ENCODE measurements at regions not wholly inside any gene's neighbourhood (a gene's known extent, or its start where the extent isn't known, plus 50 kb on each side); places are given as distances from the start of the nearest gene placed in this dataset.

DNA sequence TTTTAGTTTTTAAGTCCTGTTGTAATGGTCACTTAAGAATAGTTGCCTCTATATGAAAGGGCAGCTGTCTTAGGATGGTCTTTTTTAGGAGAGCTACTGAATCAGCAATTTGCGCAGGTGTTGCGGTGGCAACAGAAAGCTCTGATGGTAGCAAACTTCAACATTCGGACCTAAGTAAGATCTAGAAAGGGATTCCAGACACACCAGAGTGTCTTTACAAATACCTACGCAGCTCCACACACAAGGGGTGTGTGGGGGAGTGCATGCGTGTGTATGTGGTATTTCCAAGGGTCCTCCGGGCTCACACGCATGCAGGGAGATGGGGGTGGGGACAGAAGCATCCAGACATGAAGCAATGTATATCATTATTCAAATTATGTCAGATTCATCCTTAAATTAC lies 438.6 kb upstream of the MGMT start:
- DNase-seq (ENCODE audit: low read depth in 1 of 2, low spot score in 1 of 2), result no peak

DNA sequence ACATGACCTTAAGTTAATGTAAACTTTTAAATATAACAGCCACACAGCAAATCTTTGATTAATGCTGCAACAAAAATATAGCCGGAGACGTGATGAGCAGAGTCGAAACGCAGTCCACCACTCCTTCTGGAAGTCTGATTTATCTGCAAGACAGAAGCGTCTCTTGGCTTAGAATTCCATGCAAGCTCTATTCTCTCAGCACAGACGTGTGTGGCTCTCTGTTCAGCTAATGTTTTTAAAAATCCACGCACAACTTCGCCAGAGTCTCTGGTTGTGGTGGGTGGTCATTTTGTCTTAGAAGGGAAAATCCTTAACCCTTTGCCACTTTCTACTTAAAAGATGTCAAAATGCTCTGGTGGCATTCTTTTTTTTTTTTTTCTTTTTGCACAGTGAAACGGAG lies 438.0 kb upstream of the MGMT start:
- DNase-seq (ENCODE audit: low read depth in 1 of 2, low spot score in 1 of 2), result no peak

DNA sequence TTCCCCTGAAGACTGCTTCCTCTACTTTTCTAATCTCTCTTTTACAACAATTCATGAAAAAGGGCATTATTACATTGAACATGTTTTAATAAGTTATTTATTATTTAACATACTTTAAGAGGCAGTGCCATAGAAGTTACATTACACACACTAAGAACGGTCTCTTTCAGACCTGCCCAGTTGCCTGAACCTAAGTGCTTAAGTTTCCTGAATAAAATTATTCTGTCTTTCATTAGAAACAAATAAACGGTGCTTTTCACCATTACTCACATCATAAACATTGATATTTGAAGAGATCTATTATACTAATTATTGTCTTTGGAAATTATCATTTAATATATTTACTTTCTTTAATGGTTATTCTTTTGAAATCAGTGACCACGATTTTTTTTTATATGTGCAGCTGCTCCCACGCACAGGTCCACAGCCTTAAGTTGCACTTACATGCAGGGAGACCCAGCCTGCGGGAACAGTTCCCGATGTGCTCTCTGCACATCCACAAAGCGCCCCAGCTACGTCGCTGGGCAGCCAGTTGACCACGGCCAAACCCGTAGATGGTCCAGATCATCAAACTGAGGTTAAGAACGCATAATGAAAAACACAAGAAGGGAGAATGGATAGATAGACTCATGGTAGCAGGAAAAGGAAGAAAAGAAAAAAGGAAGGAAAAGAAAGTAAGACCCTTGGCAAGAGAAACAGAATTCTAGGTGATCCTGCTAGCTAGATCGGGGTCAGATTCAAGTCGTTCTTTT lies 437.0 kb upstream of the MGMT start:
- DNase-seq (ENCODE audit: low read depth in 1 of 2, low spot score in 1 of 2), result no peak

DNA sequence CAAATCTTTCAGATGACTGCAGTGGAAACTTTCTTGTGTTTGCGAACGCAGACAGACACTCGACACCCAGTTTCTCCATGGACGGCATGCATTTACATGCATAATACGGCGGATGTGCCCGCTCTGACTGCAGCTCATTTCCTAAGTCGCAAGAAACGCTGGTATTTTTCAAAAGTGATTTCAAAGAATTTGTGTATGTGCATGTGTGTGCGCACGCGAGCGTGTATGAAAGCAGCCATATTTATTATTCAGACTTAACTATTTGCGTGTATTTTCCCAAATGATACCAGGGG lies 436.5 kb upstream of the MGMT start:
- DNase-seq (ENCODE audit: low read depth in 1 of 2, low spot score in 1 of 2), result no peak

DNA sequence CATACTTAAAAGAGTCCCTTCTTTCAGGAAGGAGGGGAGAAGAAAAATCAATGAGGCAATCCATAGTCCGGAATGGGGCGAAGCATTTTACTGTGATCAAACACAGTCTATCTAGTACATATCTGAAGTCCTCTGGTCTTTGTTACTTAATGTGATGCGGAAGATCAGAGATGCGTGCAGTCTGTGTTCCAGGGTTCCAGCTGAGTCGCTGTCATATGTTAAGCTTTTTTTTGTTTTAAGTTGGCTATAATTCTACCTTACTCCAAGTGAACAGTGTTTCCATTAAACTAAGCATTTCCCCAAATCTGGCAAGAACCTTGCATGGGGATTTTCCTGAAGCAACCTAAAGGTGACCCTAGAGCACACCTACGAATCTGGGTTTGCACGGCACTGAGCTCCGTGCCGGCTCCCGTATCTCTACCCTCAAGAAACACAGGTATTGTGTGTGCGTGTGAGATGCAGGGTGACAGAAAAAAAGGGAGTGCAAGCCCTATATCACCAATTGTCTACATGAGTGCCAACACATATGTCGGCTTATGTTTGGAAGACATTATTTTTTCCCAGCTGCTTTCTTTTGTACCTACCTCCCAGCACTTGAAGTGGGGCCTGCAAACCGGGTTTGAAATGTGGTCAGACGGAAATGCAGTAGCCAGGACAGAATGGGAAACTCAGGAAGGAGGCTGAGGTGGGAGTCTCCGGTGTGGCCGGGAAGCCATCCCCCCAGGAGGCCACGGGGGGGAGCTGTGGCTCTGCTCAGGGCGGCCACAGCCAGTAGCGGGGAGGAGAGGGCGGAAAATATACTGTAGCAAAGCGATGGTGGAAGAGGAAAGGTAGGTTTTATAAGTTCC lies 435.8 kb upstream of the MGMT start:
- DNase-seq (ENCODE audit: low read depth in 1 of 2, low spot score in 1 of 2), result peak in 1 of 2 donors; percentile 41

DNA sequence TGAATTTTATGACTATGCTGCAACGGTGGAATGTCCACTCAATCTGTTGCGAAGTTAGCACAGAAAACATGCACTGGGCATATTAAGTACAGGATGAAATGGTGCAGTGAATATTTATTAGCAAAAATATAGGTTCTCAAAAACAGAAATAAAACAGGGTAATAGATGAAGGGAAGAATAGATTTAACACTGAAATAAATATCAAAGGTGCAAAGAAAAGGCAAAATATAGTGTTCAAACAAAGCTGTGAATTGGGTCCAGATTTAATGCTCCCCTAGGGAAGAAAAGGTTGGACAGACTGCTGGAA lies 435.2 kb upstream of the MGMT start:
- no peak for DNase-seq (ENCODE audit: low read depth in 1 of 2, low spot score in 1 of 2)

DNA sequence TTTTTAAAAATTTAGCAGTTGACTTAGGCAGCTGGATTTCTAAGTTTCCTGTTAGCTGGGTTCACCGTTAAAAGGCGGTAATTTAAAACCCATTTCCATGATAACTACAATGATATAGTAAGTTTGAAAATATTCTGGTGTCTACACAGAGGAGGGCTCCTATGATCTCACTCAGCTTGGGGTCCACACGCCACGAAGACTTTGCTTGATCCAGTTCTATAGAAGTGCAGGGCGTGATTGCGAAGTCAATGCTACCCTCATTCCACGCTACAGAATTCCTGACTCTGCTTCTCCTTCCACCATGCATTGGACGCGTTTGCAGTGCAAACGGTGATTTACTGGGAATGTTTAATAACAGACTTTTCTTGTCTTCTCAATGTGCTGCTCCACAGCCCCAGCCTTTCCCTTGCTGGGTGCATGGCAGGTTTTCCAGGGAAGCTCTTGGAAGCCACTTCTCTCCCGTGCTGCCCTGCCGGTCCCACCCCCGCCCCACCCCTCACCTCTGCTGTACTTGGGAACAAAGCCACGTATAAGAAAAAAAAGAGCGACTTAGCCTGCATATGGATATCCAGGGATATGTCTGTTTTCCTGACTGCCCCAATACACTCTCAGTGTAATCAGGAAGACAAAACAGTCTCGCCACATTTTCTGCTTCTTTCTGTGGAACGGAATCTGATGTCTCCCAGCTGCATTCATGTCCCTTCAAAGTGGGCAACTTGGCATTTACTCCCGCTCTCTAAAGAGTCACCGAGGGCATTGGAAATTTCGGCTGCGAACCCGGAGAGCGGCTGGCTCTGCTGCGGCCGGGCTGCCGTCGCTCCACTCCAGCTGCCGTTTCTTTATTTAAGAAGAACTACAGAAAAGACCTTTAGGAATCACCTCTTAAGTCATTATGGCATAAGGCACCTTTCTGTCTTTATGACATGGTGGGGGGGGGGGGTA lies 434.4 kb upstream of the MGMT start:
- no peak for DNase-seq (ENCODE audit: low read depth in 1 of 2, low spot score in 1 of 2)

DNA sequence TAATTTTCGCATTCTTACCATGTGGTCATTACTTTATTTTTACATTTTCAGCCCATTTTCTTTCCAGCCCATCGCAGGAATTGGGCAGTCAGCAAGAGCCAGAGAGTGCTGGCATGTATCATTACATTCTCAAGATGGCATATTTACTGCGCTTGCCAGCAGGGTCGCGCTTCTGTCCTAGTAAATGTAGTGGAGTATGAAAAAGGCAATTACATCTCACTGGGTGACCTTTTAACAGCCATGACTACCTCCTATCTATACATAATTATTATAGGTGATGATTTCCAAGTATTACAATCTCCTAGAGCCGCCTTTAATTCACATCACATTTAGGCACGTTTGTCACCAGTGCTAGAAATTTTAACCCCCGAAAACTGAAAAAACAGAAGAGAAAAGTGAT lies 433.7 kb upstream of the MGMT start:
- DNase-seq (ENCODE audit: low read depth in 1 of 2, low spot score in 1 of 2), result no peak

DNA sequence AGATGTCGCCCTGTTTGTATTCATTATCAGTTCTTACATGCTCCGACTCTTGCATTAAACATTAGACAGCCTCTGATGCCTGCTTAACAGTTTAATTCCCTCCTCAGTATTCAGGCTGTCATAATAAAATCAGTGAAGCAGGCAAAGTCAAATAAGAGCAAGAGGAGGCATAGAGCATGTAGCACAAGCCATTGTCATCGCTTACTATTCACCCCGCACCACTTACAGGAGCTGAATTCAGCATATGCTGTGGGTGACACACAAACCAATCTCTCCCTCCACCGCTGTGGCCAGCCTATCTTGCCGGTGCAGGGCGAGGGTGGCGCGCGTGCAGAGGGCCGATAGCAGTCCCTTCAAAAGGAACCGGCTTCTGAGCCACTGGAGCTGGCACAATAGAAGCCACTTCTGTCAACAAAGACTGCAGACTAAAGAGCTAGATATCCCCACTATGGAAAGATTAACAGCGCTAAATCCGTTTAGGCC lies 433.2 kb upstream of the MGMT start:
- no peak for DNase-seq (ENCODE audit: low read depth in 1 of 2, low spot score in 1 of 2)

DNA sequence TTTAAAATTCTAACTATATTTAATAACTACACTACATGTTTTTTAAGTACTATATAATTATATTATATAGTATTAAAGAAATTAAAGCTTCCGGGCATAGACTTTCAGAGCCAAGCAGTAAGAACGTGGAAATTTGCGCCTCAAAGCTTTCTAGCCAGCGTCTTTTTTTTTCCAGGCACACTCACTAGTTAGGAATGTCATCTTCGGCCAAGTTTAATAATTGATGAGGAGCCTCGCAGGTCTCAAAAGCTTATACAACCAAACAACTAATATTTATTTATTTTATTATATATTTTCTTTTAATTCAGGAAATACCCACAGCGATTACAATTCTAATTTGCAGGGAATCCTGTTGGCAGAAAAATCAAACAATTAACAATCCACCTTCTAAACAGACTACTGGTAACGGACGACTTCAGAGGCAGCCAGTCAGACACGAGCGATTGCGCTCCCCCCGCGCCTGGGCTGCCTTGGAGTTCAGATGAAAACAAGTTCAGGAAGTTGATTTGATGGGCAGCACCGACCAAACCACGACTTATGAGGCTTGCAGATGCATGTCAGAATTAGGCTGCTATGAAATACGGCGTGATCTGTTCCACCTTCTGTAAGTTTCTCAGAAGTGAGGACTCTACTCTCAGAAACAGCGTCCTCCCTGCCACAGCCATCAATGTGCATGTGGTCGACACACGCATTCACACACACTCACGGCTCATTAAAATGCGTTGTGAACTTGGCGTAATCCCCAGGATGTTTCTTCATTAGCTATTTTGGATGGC lies 431.8 kb upstream of the MGMT start:
- DNase-seq (ENCODE audit: low read depth in 1 of 2, low spot score in 1 of 2), result no peak

DNA sequence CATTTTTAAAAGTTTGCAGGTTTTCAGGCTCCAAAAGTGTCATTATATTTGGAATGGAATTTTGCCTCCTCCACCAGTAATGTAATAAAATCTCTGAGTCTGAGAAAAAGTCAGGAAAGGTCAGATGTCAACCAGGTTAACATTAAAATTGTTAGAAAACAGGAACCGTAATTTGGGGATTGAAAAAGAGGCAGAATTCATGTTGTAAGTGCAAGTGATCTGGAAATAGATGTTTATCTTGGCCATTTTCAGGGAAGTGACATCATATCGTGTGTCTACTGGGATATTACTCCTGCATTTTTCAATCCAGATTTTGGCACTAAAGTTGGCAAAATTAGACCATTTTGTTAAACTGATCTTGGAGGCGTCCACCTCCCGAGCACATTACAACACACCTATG lies 428.5 kb upstream of the MGMT start:
- DNase-seq (ENCODE audit: low read depth in 1 of 2, low spot score in 1 of 2), result no peak

DNA sequence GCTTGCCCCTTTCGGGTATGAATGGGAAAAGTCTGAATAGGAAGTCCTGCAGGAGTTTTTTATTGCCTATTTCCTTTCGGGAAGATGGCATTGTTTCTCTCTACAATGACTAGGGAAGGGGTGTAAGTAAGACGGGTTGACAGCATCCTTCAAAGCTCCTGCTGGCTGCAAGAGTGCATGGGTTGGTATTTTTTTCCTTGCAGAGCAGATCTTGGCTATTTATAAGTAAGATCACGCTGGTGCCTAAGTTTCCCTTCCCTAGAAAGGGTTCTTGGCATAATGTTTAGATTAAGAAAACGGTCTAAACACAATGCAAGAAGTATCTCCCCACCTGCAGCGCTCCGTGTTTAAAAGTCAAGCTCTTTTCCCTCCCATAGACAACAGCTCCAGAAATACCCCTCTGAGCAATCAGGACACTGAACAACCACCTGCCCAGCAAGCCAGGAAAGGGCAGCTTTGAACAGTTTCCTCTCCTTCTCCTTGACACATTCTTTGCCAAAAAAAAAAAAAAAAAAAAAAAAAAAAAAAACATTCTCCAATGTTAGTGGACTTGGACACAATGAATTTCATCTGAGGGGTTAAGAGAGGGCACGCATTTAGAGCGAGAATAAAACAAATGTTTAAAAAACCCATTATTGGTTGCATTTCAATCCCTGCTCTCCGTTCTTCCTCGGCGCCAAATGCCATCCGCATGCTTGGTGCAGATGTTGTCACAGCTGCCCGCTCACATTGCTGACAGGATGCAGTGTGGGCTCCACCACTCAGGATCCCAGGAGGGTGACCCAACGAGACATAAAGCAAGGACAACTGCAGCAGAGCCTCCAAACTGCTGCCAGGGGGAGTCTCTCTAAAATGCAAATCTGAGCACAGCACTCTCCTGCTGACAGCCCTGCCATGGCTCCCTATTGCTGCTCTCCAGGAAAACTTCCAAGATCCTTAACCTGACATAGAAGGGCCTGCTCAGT lies 427.4 kb upstream of the MGMT start:
- DNase-seq (ENCODE audit: low read depth in 1 of 2, low spot score in 1 of 2), result no peak

DNA sequence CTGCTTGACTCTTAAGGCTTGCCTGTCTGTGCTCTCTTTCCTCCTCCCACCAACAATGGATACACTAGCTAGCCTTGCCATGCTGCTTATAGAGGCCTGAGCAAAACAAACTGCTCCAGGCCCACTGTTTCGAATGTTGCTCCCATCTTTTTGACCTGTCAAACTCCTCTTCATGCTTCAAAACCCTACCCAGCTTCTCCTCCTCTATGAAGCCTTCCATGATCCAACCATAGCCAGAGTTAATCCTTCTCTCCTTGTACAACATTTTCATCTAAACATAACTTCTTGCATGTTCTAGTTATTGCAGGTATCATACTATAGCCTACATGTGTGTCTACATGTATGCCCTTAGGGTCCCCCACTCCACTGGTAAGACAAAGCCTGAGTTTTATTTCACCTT lies 426.7 kb upstream of the MGMT start:
- no peak for DNase-seq (ENCODE audit: low read depth in 1 of 2, low spot score in 1 of 2)

DNA sequence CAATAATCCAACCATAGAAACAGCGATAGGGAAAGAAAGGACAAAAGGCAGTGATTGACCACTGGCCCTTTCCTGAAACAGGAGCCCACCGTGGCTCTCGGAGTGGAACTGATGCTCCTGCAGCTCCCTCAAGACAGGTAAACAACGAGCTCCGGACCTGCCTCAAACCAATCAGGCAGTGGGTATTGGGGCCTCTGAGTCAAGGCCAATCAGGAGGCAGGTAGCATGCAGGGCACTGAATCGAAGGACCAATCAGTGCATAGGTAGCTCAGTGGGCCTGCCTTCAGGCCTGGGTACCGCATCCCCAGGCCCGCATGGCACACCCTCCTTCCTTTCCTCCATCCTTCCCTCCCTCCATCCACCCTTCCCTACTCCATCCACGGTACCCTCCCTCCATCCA lies 425.1 kb upstream of the MGMT start:
- DNase-seq (ENCODE audit: low read depth in 1 of 2, low spot score in 1 of 2), result no peak

DNA sequence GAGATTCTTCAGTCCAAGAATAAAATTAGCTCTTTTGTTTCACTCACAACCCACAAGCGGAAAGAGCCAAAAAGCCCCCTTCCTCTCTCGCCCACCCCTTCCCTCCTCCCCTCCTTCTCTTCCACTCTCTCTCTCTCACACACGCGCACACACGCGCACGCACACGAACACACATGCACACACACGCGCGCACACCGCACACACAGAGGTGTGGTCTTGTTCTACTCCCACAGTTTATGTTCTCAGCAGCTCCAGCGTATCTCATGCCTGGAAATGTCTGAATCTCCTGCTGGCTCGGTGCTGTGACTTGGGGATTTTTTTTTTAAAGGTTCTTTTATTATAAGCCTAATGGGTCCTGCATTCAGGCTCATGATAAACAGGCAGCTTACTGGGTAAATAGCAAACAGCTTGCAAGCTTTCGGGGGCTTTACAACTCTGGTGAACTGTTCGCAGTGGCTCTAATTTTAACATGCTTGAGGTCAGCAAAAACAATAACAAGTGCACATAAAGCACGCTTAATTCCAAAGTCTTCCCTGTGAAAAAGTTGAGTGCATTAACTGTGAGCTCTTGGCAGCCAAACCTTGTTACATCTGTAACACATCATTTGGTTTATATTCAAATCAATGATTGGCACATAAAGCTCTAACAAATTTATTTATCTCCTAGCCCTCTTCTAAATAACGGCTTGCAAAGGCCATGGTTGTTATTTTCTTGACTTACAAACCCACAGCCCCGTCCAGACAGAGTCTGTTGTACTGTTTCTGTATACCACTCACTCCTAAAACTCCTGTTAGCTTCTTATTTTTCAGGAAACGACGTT lies 424.1 kb upstream of the MGMT start:
- no peak for DNase-seq (ENCODE audit: low read depth in 1 of 2, low spot score in 1 of 2)

DNA sequence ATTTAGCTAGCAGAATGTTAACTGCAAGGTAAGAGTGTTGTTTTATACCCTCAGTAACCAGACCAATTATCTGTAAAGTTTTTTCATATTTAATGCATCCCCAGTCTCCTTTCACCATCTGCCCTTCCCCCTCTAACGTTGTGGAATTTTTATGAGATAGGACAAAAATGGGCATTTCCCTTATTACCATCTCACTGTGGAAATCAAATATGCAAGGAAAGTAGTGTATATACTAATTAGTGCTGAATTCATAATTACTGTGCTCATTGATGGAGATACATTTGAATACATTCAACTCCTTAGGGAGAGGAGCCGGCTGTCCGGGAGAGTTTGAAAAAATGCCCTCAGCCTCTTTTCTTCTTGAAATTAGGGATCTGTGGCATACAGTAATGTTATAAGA lies 423.4 kb upstream of the MGMT start:
- DNase-seq (ENCODE audit: low read depth in 1 of 2, low spot score in 1 of 2), result no peak

DNA sequence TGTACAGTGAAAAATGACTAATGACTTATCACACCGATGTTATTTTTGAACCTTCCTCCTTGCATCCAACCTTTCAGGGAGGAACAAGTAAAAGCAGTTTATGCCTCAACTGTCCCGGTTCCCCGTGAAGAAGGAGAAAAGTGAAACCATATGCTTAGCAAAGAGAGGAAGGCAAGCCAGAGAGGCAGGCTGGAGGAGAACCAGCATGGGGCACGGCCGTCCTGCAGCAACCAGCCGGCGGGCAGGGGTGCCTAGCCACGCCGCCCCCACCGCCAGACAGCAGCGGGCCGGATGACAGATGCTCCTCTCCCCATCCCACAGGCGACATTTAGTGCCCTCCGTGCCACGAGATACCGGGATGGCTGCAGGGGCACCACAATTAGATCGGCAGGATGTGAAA lies 421.4 kb upstream of the MGMT start:
- no peak for DNase-seq (ENCODE audit: low read depth in 1 of 2, low spot score in 1 of 2)

DNA sequence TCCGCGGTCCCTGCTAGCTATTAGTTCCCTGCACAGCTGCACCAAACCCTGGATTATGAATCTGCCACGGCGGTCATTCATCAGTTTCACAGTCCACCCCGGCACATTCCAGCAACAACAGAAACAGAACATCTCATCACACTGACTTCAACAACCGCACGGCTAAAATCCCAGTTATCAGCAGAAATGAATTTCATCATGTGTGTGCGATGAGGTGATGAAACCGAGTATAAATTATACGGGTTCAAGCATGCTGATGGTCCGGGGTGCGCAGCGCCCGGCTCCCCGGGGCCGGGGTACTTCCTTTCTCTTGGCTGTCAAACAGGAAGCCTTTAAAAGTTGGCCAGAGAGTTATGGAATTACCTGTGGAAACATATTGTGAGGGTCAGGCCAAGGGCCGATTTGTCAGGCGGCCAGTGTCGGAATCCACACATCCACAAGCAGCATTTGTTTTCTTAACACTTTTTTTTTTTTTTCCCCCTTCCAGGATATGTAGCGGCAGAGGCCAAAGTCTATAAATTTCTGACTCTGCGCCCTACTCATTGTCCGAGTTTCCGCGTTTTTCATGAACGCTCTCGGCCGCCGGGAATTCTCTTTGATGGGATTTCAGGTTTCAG lies 420.9 kb upstream of the MGMT start:
- no peak for DNase-seq (ENCODE audit: low read depth in 1 of 2, low spot score in 1 of 2)

DNA sequence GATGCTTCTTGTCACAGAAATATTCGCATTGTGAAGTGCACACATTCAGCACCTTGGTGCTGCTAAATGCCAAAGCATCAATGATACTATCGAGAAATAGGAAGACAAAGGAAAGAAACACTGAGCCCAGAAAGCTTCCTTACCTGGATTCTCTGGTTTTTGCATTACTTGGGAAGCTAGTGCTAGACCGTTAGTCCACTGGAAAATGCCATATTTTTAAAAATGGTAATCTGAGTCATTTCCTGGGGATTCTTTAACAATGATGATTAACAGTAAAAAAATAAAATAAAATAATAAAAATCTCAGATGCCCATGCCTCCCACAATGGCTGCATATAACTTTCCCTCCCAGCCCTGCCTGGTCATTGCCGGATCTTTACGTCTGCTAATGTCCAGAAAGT lies 420.1 kb upstream of the MGMT start:
- no peak for DNase-seq (ENCODE audit: low read depth in 1 of 2, low spot score in 1 of 2)
